HCT116 (cell line): ENCODE measurements at regions not wholly inside any gene's neighbourhood (a gene's known extent, or its start where the extent isn't known, plus 50 kb on each side); places are given as distances from the start of the nearest gene placed in this dataset.

Experiments used
- ATAC-seq: fragments of 200-7000 bp; cut with Tn5 transposase; 2 replicates; pipeline ENCODE4 v1.9.1; 2020; ENCODE audit warnings: mild to moderate bottlenecking, moderate library complexity
- BruUV-seq: library from RNA; stranded (reverse); fragments of 400-500 nt; replicated peaks from 2 replicates; lab custom pipeline; 2021; lab: Mats Ljungman, UMichigan
- CTCF ChIA-PET: fragments of 300-600 bp; sonication (Branson Sonifier 250); formaldehyde crosslinking; loops from one replicate; lab custom pipeline; 2021; ENCODE audit warnings: antibody characterized with exemption; lab: Charles Lee
- POLR2A ChIA-PET: fragments of 300-600, 350-600 bp; sonication (Branson Sonifier 250); formaldehyde crosslinking; loops from one replicate; lab custom pipeline; 2021; ENCODE audit warnings: antibody characterized with exemption; lab: Charles Lee
- RAD21 ChIA-PET, 2 experiments: fragments of 300-600 bp; sonication (Branson Sonifier 250); formaldehyde crosslinking; loops; one replicate each; lab custom pipeline; 2023; ENCODE audit warnings: low total read pairs in 2 of 2; ENCODE audit not compliant: uncharacterized antibody in 2 of 2, unreplicated experiment in 2 of 2, low non-redundant PET in 1 of 2; lab: Charles Lee
- DNase-seq: peaks from one replicate; pipeline ENCODE4 v3.0.0-alpha.2; 2010; ENCODE audit warnings: low read depth, low spot score
- H2AFZ ChIP-seq: fragments of 200-600 bp; shearing (Covaris generic), sonication (generic); 2 replicates; pipeline ENCODE4 v1.6.1; 2017; ENCODE audit warnings: low read depth, mixed run types, mixed read lengths, antibody characterized with exemption, low read length; ENCODE audit not compliant: poor library complexity, severe bottlenecking
- H3K27ac ChIP-seq: 2 replicates; pipeline ENCODE4 v1.5.1; 2012; ENCODE audit warnings: low read depth, low read length
- H3K27me3 ChIP-seq: fragments of 200-600 bp; sonication (generic); 2 replicates; pipeline ENCODE4 v1.6.1; 2016; ENCODE audit warnings: mixed run types, low read length, mixed read lengths; ENCODE audit not compliant: insufficient read depth
- H3K36me3 ChIP-seq, 2 experiments: fragments of 200-500 bp in 1 of 2; fragments of 200-600 bp in 1 of 2; sonication (Bioruptor generic) in 1 of 2; sonication (generic) in 1 of 2; 2 replicates each; pipeline versions ENCODE4 v1.5.1 to v1.6.1; 2014 to 2016; ENCODE audit warnings: low read length in 2 of 2, inconsistent platforms in 1 of 2, mixed read lengths in 1 of 2, mixed run types in 1 of 2; ENCODE audit not compliant: insufficient read depth in 2 of 2, control insufficient read depth in 1 of 2
- H3K4me1 ChIP-seq, 2 experiments: fragments of 200-600 bp in 1 of 2; sonication (generic) in 1 of 2; 2 replicates each; pipeline versions ENCODE4 v1.5.1 to v1.6.1; 2012 to 2017; ENCODE audit warnings: low read length in 2 of 2, inconsistent platforms in 1 of 2, mild to moderate bottlenecking in 1 of 2, mixed read lengths in 1 of 2, mixed run types in 1 of 2, moderate library complexity in 1 of 2; ENCODE audit not compliant: insufficient read depth in 2 of 2, control insufficient read depth in 1 of 2
- H3K4me2 ChIP-seq: fragments of 200-600 bp; sonication (generic); 2 replicates; pipeline ENCODE4 v1.6.1; 2017; ENCODE audit warnings: mixed run types, low read length, mixed read lengths
- H3K4me3 ChIP-seq, 2 experiments: fragments of 200-600 bp in 1 of 2; sonication (generic) in 1 of 2; replicated peaks in 1 of 2; 2 replicates each; pipeline ENCODE4 v1.5.1; 2011 to 2016; ENCODE audit warnings: low read length in 2 of 2, control low read depth in 1 of 2, low read depth in 1 of 2, mild to moderate bottlenecking in 1 of 2, mixed read lengths in 1 of 2, mixed run types in 1 of 2
- H3K79me2 ChIP-seq: fragments of 200-600 bp; sonication (generic); 2 replicates; pipeline ENCODE4 v1.6.1; 2017; ENCODE audit warnings: mild to moderate bottlenecking, mixed run types, low read length, moderate library complexity, mixed read lengths; ENCODE audit not compliant: insufficient read depth
- H3K9ac ChIP-seq: fragments of 200-600 bp; sonication (generic); 2 replicates; pipeline ENCODE4 v1.6.1; 2016; ENCODE audit warnings: low read length, mixed read lengths
- H3K9me2 ChIP-seq: fragments of 200-600 bp; sonication (generic), shearing (Covaris generic); 2 replicates; pipeline ENCODE4 v1.6.1; 2017; ENCODE audit warnings: mixed run types, mild to moderate bottlenecking, moderate library complexity; ENCODE audit not compliant: insufficient read depth
- H3K9me3 ChIP-seq, 2 experiments: fragments of 200-500 bp in 1 of 2; fragments of 200-600 bp in 1 of 2; sonication (Bioruptor generic) in 1 of 2; sonication (generic) in 1 of 2; 2 replicates each; pipeline ENCODE4 v1.6.1; 2014 to 2017; ENCODE audit warnings: low read length in 2 of 2, mixed read lengths in 2 of 2, inconsistent platforms in 1 of 2, low read depth in 1 of 2, mild to moderate bottlenecking in 1 of 2, mixed run types in 1 of 2, moderate library complexity in 1 of 2; ENCODE audit not compliant: control insufficient read depth in 1 of 2, insufficient read depth in 1 of 2
- H4K20me1 ChIP-seq: fragments of 200-600 bp; sonication (generic), shearing (Covaris generic); 2 replicates; pipeline ENCODE4 v1.6.1; 2017; ENCODE audit warnings: mixed run types, mild to moderate bottlenecking, moderate library complexity; ENCODE audit not compliant: insufficient read depth
- ATF3 ChIP-seq: IDR thresholded peaks from 2 replicates; pipeline ENCODE4 v1.6.1; 2012
- CBX3 ChIP-seq: IDR thresholded peaks from 2 replicates; pipeline ENCODE4 v1.6.1; 2012; ENCODE audit warnings: low read depth
- CEBPB ChIP-seq: IDR thresholded peaks from 2 replicates; pipeline ENCODE4 v1.6.1; 2012; ENCODE audit warnings: low read depth
- CTCF ChIP-seq, 3 experiments: fragments of 200-600 bp in 1 of 3; sonication (generic) in 1 of 3; IDR thresholded peaks in 2 of 3; conservative IDR thresholded peaks in 1 of 3; 2 replicates each; pipeline ENCODE4 v1.5.1; 2012 to 2017; ENCODE audit warnings: low read depth in 2 of 3, low read length in 2 of 3, antibody characterized with exemption in 1 of 3, borderline replicate concordance in 1 of 3, control low read depth in 1 of 3, mild to moderate bottlenecking in 1 of 3, mixed read lengths in 1 of 3, mixed run types in 1 of 3, moderate library complexity in 1 of 3; ENCODE audit not compliant: insufficient read depth in 1 of 3
- ELF1 ChIP-seq: IDR thresholded peaks from 2 replicates; pipeline ENCODE4 v1.6.1; 2012; ENCODE audit warnings: low read depth, borderline replicate concordance
- EZH2 ChIP-seq: fragments of 200-600 bp; sonication (generic); IDR thresholded peaks from 2 replicates; pipeline ENCODE4 v1.6.1; 2017; ENCODE audit warnings: antibody characterized with exemption, mixed run types
- EZH2phosphoT487 ChIP-seq: fragments of 200-600 bp; IDR thresholded peaks from 2 replicates; pipeline ENCODE4 v1.6.1; 2018; ENCODE audit warnings: antibody characterized with exemption, borderline replicate concordance
- FOSL1 ChIP-seq: IDR thresholded peaks from 2 replicates; pipeline ENCODE4 v1.6.1; 2012; ENCODE audit warnings: low read depth
- JUND ChIP-seq: IDR thresholded peaks from 2 replicates; pipeline ENCODE4 v1.6.1; 2012
- POLR2A ChIP-seq: IDR thresholded peaks from 2 replicates; pipeline ENCODE4 v1.7.0; 2011; ENCODE audit warnings: borderline replicate concordance; ENCODE audit not compliant: insufficient read depth, insufficient read length; ENCODE audit errors: extremely low read depth
- POLR2AphosphoS5 ChIP-seq: IDR thresholded peaks from 2 replicates; pipeline ENCODE4 v1.6.1; 2011; ENCODE audit warnings: mild to moderate bottlenecking, low read depth, low read length, moderate library complexity
- RAD21 ChIP-seq: IDR thresholded peaks from 2 replicates; pipeline ENCODE4 v1.6.1; 2012; ENCODE audit warnings: low read depth, mild to moderate bottlenecking
- REST ChIP-seq: IDR thresholded peaks from 2 replicates; pipeline ENCODE4 v1.6.1; 2012; ENCODE audit warnings: low read depth
- SP1 ChIP-seq: IDR thresholded peaks from 2 replicates; pipeline ENCODE4 v1.6.1; 2012; ENCODE audit warnings: low read depth
- TCF7L2 ChIP-seq: IDR thresholded peaks from 2 replicates; pipeline ENCODE4 v1.7.0; 2011; ENCODE audit warnings: borderline replicate concordance, inconsistent platforms; ENCODE audit not compliant: insufficient read depth, insufficient read length; ENCODE audit errors: extremely low read depth
- YY1 ChIP-seq: IDR thresholded peaks from 2 replicates; pipeline ENCODE4 v1.6.1; 2011; ENCODE audit warnings: low read length, low read depth, moderate library complexity, mild to moderate bottlenecking; ENCODE audit not compliant: insufficient replicate concordance; ENCODE audit errors: extremely low read depth
- ZBTB33 ChIP-seq: IDR thresholded peaks from 2 replicates; pipeline ENCODE4 v1.6.1; 2011; ENCODE audit warnings: mild to moderate bottlenecking, low read length, moderate library complexity; ENCODE audit not compliant: insufficient replicate concordance; ENCODE audit errors: extremely low read depth
- ZFX ChIP-seq: fragments of 450-650 bp; IDR thresholded peaks from 2 replicates; pipeline ENCODE4 v1.6.1; 2017
- ZNF274 ChIP-seq: fragments of 200-500 bp; sonication (Bioruptor generic); IDR thresholded peaks from 2 replicates; pipeline ENCODE4 v1.6.1; 2014; ENCODE audit warnings: mild to moderate bottlenecking, low read depth, low read length, inconsistent platforms
- intact Hi-C: fragments of 100-400 bp; cut with micrococcal nuclease; formaldehyde crosslinking; loops from 2 replicates; pipeline ENCODE4 v1.10.0; 2022

DNA sequence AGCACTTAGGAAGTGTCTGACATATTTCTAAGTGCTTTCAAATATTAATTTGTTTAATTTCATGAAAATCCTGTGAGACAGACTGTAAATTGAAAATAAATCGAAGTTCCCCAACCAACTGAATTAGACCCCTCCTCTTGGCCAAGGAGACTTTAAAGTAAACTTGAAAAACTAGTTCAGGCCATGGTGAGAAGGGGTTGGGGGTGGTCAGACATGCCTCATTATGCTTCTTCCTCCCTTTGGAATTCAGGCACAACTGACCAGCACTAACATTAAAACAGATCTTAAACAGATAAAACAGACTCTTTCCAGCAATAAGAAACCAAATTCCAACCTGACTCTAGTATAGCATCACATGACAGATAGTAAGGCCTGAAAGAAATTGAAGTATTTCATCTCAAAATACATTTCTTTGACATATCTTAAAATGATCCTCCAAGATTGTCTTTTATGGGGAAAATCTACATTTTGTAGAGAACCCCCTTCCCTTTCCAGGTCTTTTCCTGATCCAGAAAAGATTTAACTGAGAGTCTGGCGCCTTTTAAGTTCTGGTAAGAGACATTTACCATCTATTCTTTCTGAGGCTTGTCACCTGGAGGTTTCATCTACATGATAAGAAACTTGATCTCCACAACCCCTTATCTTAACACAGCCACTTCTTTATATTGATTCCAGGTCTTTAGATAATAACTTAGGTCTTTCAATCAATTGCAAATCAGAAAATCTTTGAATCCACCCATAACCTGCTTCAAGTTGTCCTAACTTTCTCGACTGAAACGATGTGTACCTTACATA, 336.5 kb downstream of the PCDH20 start:
- Histone ChIP-seq H3K4me3 (no peak overlapping the region), H3K9me2 (no peaks in the 10 kb centered on the region), H4K20me1 (no peaks in the 10 kb centered on the region), H3K79me2 (no peaks in the 10 kb centered on the region), H3K9me3 (no peaks in the 10 kb centered on the region), H3K36me3 (no peaks in the 10 kb centered on the region), H3K4me1 (no peaks in the 10 kb centered on the region), H3K27ac (no peak overlapping the region), H3K4me2 (no peak overlapping the region), H3K9ac (no peak overlapping the region), H2AFZ (no peak overlapping the region), H3K27me3 (no peaks in the 10 kb centered on the region)
- TF ChIP-seq CTCF (IDR thresholded peaks at IDR 0.05 in 2 of 3, conservative IDR thresholded peaks at IDR 0.05 in 1 of 3; ENCODE audit: borderline replicate concordance in 1 of 3, insufficient read depth in 1 of 3, low read depth in 2 of 3, low read length in 2 of 3) (no peak), POLR2A (no peak), ZNF274 (no peak), RAD21 (no peak), ZFX (no peak), JUND (no peak), ELF1 (no peak), SP1 (no peak), REST (no peak), CBX3 (no peak), CEBPB (no peak), ZBTB33 (no peak), TCF7L2 (no peak), EZH2phosphoT487 (no peak), ATF3 (no peak), FOSL1 (no peak), POLR2AphosphoS5 (no peak), EZH2 (no peak), YY1 (no peak)
- ATAC-seq (no peak), DNase-seq (no peak)
- ChIA-PET POLR2A (no interaction called here), CTCF (no interaction called here), RAD21 (no interaction called here)
- BruUV-seq, result no TSS peak
- intact Hi-C loops, result no loop called here
